PFSK-1 (cell line): ENCODE measurements at regions not wholly inside any gene's neighbourhood (a gene's known extent, or its start where the extent isn't known, plus 50 kb on each side); places are given as distances from the start of the nearest gene placed in this dataset.

Source experiments
- POLR2AphosphoS5 ChIP-seq: IDR thresholded peaks from 2 replicates; pipeline ENCODE4 v1.6.1; 2012; ENCODE audit warnings: low read depth, mild to moderate bottlenecking, control low read depth, low read length, moderate library complexity
- REST ChIP-seq, 2 experiments: IDR thresholded peaks; 2 replicates each; pipeline versions ENCODE4 v1.6.1 to v1.8.0; 2011 to 2012; ENCODE audit warnings: low read depth in 2 of 2, low read length in 2 of 2, control low read depth in 1 of 2, inconsistent platforms in 1 of 2, mild to moderate bottlenecking in 1 of 2, moderate library complexity in 1 of 2; ENCODE audit not compliant: insufficient read depth in 1 of 2
- TAF1 ChIP-seq: IDR thresholded peaks from 2 replicates; pipeline ENCODE4 v1.6.1; 2012; ENCODE audit warnings: low read length, control low read depth, borderline replicate concordance; ENCODE audit not compliant: insufficient read depth

GRCh38 chr5:28557114-28557513 is 1518.7 kb upstream of the CDH9 start:
- TF ChIP-seq POLR2AphosphoS5 (no peak), TAF1 (no peak), REST (IDR thresholded peaks at IDR 0.05; ENCODE audit: insufficient read depth in 1 of 2, low read depth in 2 of 2, low read length in 2 of 2) (no peak)
